ENCODE measurements at regions not wholly inside any gene's neighbourhood (a gene's known extent, or its start where the extent isn't known, plus 50 kb on each side); places are given as distances from the start of the nearest gene placed in this dataset.

GRCh38 chr2:151161821-151162551 lies 99.7 kb downstream of the RBM43 start:
- Histone ChIP-seq H3K36me3 (ENCODE audit: insufficient read depth, low read length) (no peaks in the 10 kb centered on the region), H3K4me3 (ENCODE audit: low read length) (no peak overlapping the region), H3K4me1 (ENCODE audit: insufficient read depth, low read length) (no peaks in the 10 kb centered on the region), H3K27ac (ENCODE audit: low read depth in 1 of 2, low read length in 2 of 2) (no peak overlapping the region), H3K9me3 (ENCODE audit: control insufficient read depth in 1 of 2, insufficient read depth in 1 of 2, low read length in 2 of 2) (no peaks in the 10 kb centered on the region), H3K27me3 (ENCODE audit: control insufficient read depth in 1 of 2, insufficient read depth in 2 of 2, low read length in 2 of 2) (peaks cover 4 to 9% of the 10 kb centered on the region in 2 experiments)
- no peak for ATAC-seq (ENCODE audit: poor library complexity)
- no peaks in the 10 kb centered on the region for H3K4me1 Mint-ChIP-seq (ENCODE audit: low read depth)
- peaks cover 28% of the 10 kb centered on the region for H3K27me3 Mint-ChIP-seq
- intact Hi-C loops (cut with DNase I, micrococcal nuclease), result no loop called here
- no peak for DNase-seq
- no peak for TF ChIP-seq CTCF (IDR thresholded peaks at IDR 0.05)
- H3K27ac Mint-ChIP-seq, result no peak overlapping the region
- H3K4me3 Mint-ChIP-seq, result no peak overlapping the region
- ChIA-PET CTCF (no interaction called here), POLR2A (interaction anchor here (0.7 to 0.8 kb wide), 3 partner anchors 10 to 78 kb away, joined by 3 to 5 read pairs (median 3); no protein-coding TSS in a partner anchor)
- no peaks in the 10 kb centered on the region for H3K36me3 Mint-ChIP-seq (ENCODE audit: low read depth)
- no peaks in the 10 kb centered on the region for H3K9me3 Mint-ChIP-seq

- H3K4me3 ChIP-seq (ENCODE audit: low read length), result no peak overlapping the region
Measured at GRCh38 chr2:151159109-151159662, 102.5 kb downstream of the RBM43 start.

GRCh38 chr2:151157000-151157735 lies 104.5 kb downstream of the RBM43 start:
- ATAC-seq (ENCODE audit: poor library complexity) (no peak), DNase-seq (no peak)
- no peak overlapping the region for H3K4me3 Mint-ChIP-seq
- Histone ChIP-seq H3K4me1 (ENCODE audit: insufficient read depth, low read length) (no peaks in the 10 kb centered on the region), H3K36me3 (ENCODE audit: insufficient read depth, low read length) (no peaks in the 10 kb centered on the region), H3K27ac (ENCODE audit: low read depth in 1 of 2, low read length in 2 of 2) (no peak overlapping the region), H3K9me3 (ENCODE audit: control insufficient read depth in 1 of 2, insufficient read depth in 1 of 2, low read length in 2 of 2) (no peaks in the 10 kb centered on the region), H3K4me3 (ENCODE audit: low read length) (no peak overlapping the region), H3K27me3 (ENCODE audit: control insufficient read depth in 1 of 2, insufficient read depth in 2 of 2, low read length in 2 of 2) (no peaks in the 10 kb centered on the region)
- H3K4me1 Mint-ChIP-seq (ENCODE audit: low read depth), result no peaks in the 10 kb centered on the region
- H3K9me3 Mint-ChIP-seq, result no peaks in the 10 kb centered on the region
- H3K36me3 Mint-ChIP-seq (ENCODE audit: low read depth), result no peaks in the 10 kb centered on the region
- ChIA-PET CTCF (no interaction called here), POLR2A (no interaction called here)
- intact Hi-C loops (cut with DNase I, micrococcal nuclease), result no loop called here
- H3K27ac Mint-ChIP-seq, result no peak overlapping the region
- H3K27me3 Mint-ChIP-seq, result peaks cover 23% of the 10 kb centered on the region
- no peak for TF ChIP-seq CTCF (IDR thresholded peaks at IDR 0.05)

More at GRCh38 chr2:151159109-151159662, 102.5 kb downstream of the RBM43 start:
- H3K9me3 Mint-ChIP-seq, result no peaks in the 10 kb centered on the region
- ChIA-PET CTCF (no interaction called here), POLR2A (no interaction called here)
- peaks cover 4 to 9% of the 10 kb centered on the region in 2 experiments for H3K27me3 ChIP-seq (ENCODE audit: control insufficient read depth in 1 of 2, insufficient read depth in 2 of 2, low read length in 2 of 2)
- H3K4me1 ChIP-seq (ENCODE audit: insufficient read depth, low read length), result no peaks in the 10 kb centered on the region
- H3K4me3 Mint-ChIP-seq, result no peak overlapping the region
- H3K27me3 Mint-ChIP-seq, result peaks cover 31% of the 10 kb centered on the region
- DNase-seq (no peak), ATAC-seq (ENCODE audit: poor library complexity) (no peak)
- no peak overlapping the region for H3K27ac Mint-ChIP-seq
- H3K4me1 Mint-ChIP-seq (ENCODE audit: low read depth), result no peaks in the 10 kb centered on the region
- intact Hi-C loops (cut with DNase I, micrococcal nuclease), result no loop called here
- no peaks in the 10 kb centered on the region for H3K36me3 ChIP-seq (ENCODE audit: insufficient read depth, low read length)
- H3K9me3 ChIP-seq (ENCODE audit: control insufficient read depth in 1 of 2, insufficient read depth in 1 of 2, low read length in 2 of 2), result no peaks in the 10 kb centered on the region
- no peaks in the 10 kb centered on the region for H3K36me3 Mint-ChIP-seq (ENCODE audit: low read depth)
- H3K27ac ChIP-seq (ENCODE audit: low read depth in 1 of 2, low read length in 2 of 2), result no peak overlapping the region
- TF ChIP-seq CTCF (IDR thresholded peaks at IDR 0.05), result no peak

All from CD4-positive, alpha-beta T cell (primary cell).